Neural progenitor cell (in vitro differentiated cells): ENCODE measurements at regions not wholly inside any gene's neighbourhood (a gene's known extent, or its start where the extent isn't known, plus 50 kb on each side); places are given as distances from the start of the nearest gene placed in this dataset.

ENCODE experiments used
- DNase-seq: peaks from one replicate; pipeline ENCODE4 v3.0.0-alpha.2; 2016; ENCODE audit warnings: low spot score
- H2AFZ ChIP-seq: fragments of 200-600 bp; sonication (generic); replicated peaks from 2 replicates; pipeline ENCODE4 v1.6.1; 2016; ENCODE audit warnings: antibody characterized with exemption
- H3F3A ChIP-seq: fragments of 200-600 bp; sonication (generic); 2 replicates; pipeline ENCODE4 v1.6.1; 2016; ENCODE audit warnings: antibody characterized with exemption, low read depth
- H3K27ac ChIP-seq: fragments of 200-600 bp; sonication (generic); 2 replicates; pipeline ENCODE4 v1.5.1; 2016; ENCODE audit warnings: mild to moderate bottlenecking
- H3K27me3 ChIP-seq: fragments of 200-600 bp; sonication (generic); 2 replicates; pipeline ENCODE4 v1.6.1; 2016; ENCODE audit warnings: mild to moderate bottlenecking, moderate library complexity
- H3K36me3 ChIP-seq: fragments of 200-600 bp; sonication (generic); 2 replicates; pipeline ENCODE4 v1.5.1; 2016
- H3K4me1 ChIP-seq: fragments of 200-600 bp; sonication (generic); 2 replicates; pipeline ENCODE4 v1.6.1; 2016; ENCODE audit warnings: mixed run types
- H3K4me2 ChIP-seq: fragments of 200-600 bp; sonication (generic); 2 replicates; pipeline ENCODE4 v1.6.1; 2016
- H3K4me3 ChIP-seq: fragments of 200-600 bp; sonication (generic); 2 replicates; pipeline ENCODE4 v1.5.1; 2016
- H3K79me2 ChIP-seq: fragments of 200-600 bp; sonication (generic); 2 replicates; pipeline ENCODE4 v1.6.1; 2016; ENCODE audit warnings: low read depth
- H3K9ac ChIP-seq: fragments of 200-600 bp; sonication (generic); 2 replicates; pipeline ENCODE4 v1.6.1; 2016
- H3K9me3 ChIP-seq: fragments of 200-600 bp; sonication (generic); 2 replicates; pipeline ENCODE4 v1.5.1; 2016; ENCODE audit warnings: low read depth
- H4K20me1 ChIP-seq: fragments of 200-600 bp; sonication (generic); 2 replicates; pipeline ENCODE4 v1.6.1; 2016; ENCODE audit warnings: low read depth
- H3K27ac Mint-ChIP-seq: 3 replicates; pipeline ENCODE4 v1.8.0; 2021; ENCODE audit warnings: mixed read lengths
- H3K27me3 Mint-ChIP-seq: 2 replicates; pipeline ENCODE4 v1.8.0; 2022; ENCODE audit warnings: low read depth, mild to moderate bottlenecking, inconsistent platforms, moderate library complexity, mixed read lengths; ENCODE audit not compliant: insufficient read depth
- H3K36me3 Mint-ChIP-seq: 3 replicates; pipeline ENCODE4 v1.8.0; 2021; ENCODE audit warnings: mixed read lengths
- H3K4me1 Mint-ChIP-seq: 3 replicates; pipeline ENCODE4 v1.8.0; 2021; ENCODE audit warnings: mixed read lengths
- H3K4me3 Mint-ChIP-seq: 3 replicates; pipeline ENCODE4 v1.8.0; 2021; ENCODE audit warnings: mild to moderate bottlenecking, moderate library complexity, mixed read lengths
- H3K9me3 Mint-ChIP-seq: 3 replicates; pipeline ENCODE4 v1.8.0; 2020; ENCODE audit warnings: mixed read lengths
- EZH2 ChIP-seq: fragments of 200-600 bp; sonication (generic); IDR thresholded peaks from 2 replicates; pipeline ENCODE4 v1.6.1; 2017; ENCODE audit warnings: antibody characterized with exemption, mild to moderate bottlenecking, moderate library complexity
- EZH2phosphoT487 ChIP-seq: fragments of 200-600 bp; sonication (generic); IDR thresholded peaks from 2 replicates; pipeline ENCODE4 v1.6.1; 2017; ENCODE audit warnings: antibody characterized with exemption
- TF ChIP-seq, protein P1 (sequence below): fragments of 200-600 bp; sonication (generic); IDR thresholded peaks from 2 replicates; pipeline ENCODE4 v1.5.1; 2017; ENCODE audit warnings: antibody characterized with exemption, mild to moderate bottlenecking

GRCh38 chr3:144942093-144942837 lies 970.6 kb downstream of the DIPK2A start:
- Mint-ChIP-seq H3K4me1 (no peaks in the 10 kb centered on the region), H3K4me3 (no peak overlapping the region), H3K36me3 (no peaks in the 10 kb centered on the region), H3K9me3 (peaks cover 5% of the 10 kb centered on the region), H3K27ac (no peak overlapping the region), H3K27me3 (no peaks in the 10 kb centered on the region)
- H2AFZ ChIP-seq = no peak overlapping the region
- no peaks in the 10 kb centered on the region for H3K36me3 ChIP-seq
- H3F3A ChIP-seq = no peaks in the 10 kb centered on the region
- no peak for TF ChIP-seq EZH2phosphoT487
- no peak for TF ChIP-seq EZH2
- TF ChIP-seq, protein P1, sequence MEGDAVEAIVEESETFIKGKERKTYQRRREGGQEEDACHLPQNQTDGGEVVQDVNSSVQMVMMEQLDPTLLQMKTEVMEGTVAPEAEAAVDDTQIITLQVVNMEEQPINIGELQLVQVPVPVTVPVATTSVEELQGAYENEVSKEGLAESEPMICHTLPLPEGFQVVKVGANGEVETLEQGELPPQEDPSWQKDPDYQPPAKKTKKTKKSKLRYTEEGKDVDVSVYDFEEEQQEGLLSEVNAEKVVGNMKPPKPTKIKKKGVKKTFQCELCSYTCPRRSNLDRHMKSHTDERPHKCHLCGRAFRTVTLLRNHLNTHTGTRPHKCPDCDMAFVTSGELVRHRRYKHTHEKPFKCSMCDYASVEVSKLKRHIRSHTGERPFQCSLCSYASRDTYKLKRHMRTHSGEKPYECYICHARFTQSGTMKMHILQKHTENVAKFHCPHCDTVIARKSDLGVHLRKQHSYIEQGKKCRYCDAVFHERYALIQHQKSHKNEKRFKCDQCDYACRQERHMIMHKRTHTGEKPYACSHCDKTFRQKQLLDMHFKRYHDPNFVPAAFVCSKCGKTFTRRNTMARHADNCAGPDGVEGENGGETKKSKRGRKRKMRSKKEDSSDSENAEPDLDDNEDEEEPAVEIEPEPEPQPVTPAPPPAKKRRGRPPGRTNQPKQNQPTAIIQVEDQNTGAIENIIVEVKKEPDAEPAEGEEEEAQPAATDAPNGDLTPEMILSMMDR = no peak
- H3K9me3 ChIP-seq = no peaks in the 10 kb centered on the region
- no peak overlapping the region for H3K4me2 ChIP-seq
- no peak overlapping the region for H3K9ac ChIP-seq
- no peak overlapping the region for H3K4me3 ChIP-seq
- DNase-seq = no peak
- no peaks in the 10 kb centered on the region for H3K27me3 ChIP-seq
- H4K20me1 ChIP-seq = no peaks in the 10 kb centered on the region
- H3K27ac ChIP-seq = no peak overlapping the region
- H3K4me1 ChIP-seq = no peaks in the 10 kb centered on the region
- H3K79me2 ChIP-seq = no peaks in the 10 kb centered on the region

DNA sequence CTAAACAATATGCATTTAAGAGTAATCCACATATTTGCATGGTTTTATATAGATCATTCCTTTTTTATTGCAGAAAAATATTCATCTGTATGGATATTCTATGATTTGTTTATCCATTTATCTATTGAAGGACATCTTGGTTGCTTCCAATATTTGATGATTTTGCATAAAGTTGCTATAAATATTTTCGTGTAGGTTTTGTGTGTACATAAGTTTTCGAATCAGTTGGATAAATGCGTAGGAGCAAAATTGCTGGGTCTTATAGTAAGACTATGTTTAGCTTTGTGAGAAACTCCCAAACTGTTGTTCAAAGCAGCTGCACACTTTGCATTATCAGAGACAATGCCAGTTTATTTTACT lies 971.2 kb downstream of the DIPK2A start:
- Histone ChIP-seq H3F3A (no peaks in the 10 kb centered on the region), H3K36me3 (no peaks in the 10 kb centered on the region), H3K9ac (no peak overlapping the region), H3K27ac (no peak overlapping the region), H4K20me1 (no peaks in the 10 kb centered on the region), H3K9me3 (no peaks in the 10 kb centered on the region), H3K4me2 (no peak overlapping the region), H3K79me2 (no peaks in the 10 kb centered on the region), H3K27me3 (no peaks in the 10 kb centered on the region), H3K4me1 (no peaks in the 10 kb centered on the region), H2AFZ (no peak overlapping the region), H3K4me3 (no peak overlapping the region)
- Mint-ChIP-seq H3K27me3 (no peaks in the 10 kb centered on the region), H3K27ac (no peak overlapping the region), H3K4me1 (no peaks in the 10 kb centered on the region), H3K36me3 (no peaks in the 10 kb centered on the region), H3K4me3 (no peak overlapping the region), H3K9me3 (peaks cover 5% of the 10 kb centered on the region)
- TF ChIP-seq EZH2 = no peak
- no peak for TF ChIP-seq EZH2phosphoT487
- TF ChIP-seq, protein P1 = no peak
- DNase-seq = no peak

GRCh38 chr3:144947895-144948294 lies 976.3 kb downstream of the DIPK2A start:
- H3K9me3 ChIP-seq = no peaks in the 10 kb centered on the region
- no peaks in the 10 kb centered on the region for H3K27me3 ChIP-seq
- no peaks in the 10 kb centered on the region for H3K27me3 Mint-ChIP-seq
- H3K4me1 Mint-ChIP-seq = no peaks in the 10 kb centered on the region
- no peaks in the 10 kb centered on the region for H4K20me1 ChIP-seq
- peaks cover 5% of the 10 kb centered on the region for H3K9me3 Mint-ChIP-seq
- H3K27ac ChIP-seq = no peak overlapping the region
- no peak overlapping the region for H3K4me2 ChIP-seq
- H3K36me3 Mint-ChIP-seq = no peaks in the 10 kb centered on the region
- TF ChIP-seq EZH2 (no peak), EZH2phosphoT487 (no peak)
- TF ChIP-seq, protein P1 = no peak
- no peak for DNase-seq
- no peaks in the 10 kb centered on the region for H3K36me3 ChIP-seq
- no peak overlapping the region for H3K9ac ChIP-seq
- no peaks in the 10 kb centered on the region for H3K79me2 ChIP-seq
- no peaks in the 10 kb centered on the region for H3K4me1 ChIP-seq
- H2AFZ ChIP-seq = no peak overlapping the region
- no peak overlapping the region for H3K4me3 Mint-ChIP-seq
- H3K4me3 ChIP-seq = no peak overlapping the region
- no peaks in the 10 kb centered on the region for H3F3A ChIP-seq
- H3K27ac Mint-ChIP-seq = no peak overlapping the region
